ENCODE measurements at regions not wholly inside any gene's neighbourhood (a gene's known extent, or its start where the extent isn't known, plus 50 kb on each side); places are given as distances from the start of the nearest gene placed in this dataset.
A peak's percentile ranks its signal among the peaks of the same experiment; 100 is the strongest.

DNA sequence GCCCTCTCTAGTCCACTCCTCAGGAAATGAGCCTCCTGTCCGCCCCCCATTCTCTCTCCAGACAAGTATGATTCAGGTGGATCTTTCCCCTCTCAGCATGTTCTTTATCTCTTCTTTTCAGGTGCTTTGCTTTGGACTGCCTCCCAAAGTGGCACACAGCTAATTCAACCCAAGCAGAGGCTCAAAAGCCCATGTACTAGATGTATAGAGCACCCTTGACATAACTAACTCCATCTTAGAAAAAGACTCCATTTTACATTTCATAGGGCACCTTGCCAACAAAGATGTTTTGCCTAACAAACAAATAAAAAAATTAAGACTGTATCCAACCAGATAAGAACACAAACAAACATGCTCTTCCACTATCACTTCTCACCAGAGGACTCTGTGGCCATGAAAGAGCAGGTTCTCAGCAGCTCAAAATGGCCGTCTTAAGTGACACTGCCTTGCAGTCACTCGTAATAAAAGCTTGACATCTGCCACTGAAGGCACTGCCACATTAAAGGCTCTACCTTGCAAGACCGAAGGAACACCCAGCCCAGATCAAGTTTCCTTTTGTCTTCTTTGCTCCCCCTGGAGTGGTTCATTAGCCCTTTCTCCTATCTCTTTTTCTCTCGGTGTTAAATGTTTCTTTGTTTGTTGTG lies 84.9 kb upstream of the TAB3 start:
- H3K4me1 Mint-ChIP-seq = peaks cover 5% of the 10 kb centered on the region
- H3K9me3 Mint-ChIP-seq = peaks cover 36% of the 10 kb centered on the region
- Histone ChIP-seq H3K4me3 (ENCODE audit: low read length) (no peak overlapping the region), H3K4me1 (ENCODE audit: control insufficient read depth, insufficient read depth, low read length) (no peaks in the 10 kb centered on the region), H3K9me3 (ENCODE audit: control insufficient read depth, low read length) (no peaks in the 10 kb centered on the region), H3K27me3 (ENCODE audit: control insufficient read depth, insufficient read depth, low read length, poor library complexity, severe bottlenecking) (no peaks in the 10 kb centered on the region), H3K36me3 (ENCODE audit: control insufficient read depth, insufficient read depth, low read length) (no peaks in the 10 kb centered on the region), H3K9ac (ENCODE audit: extremely low read depth, low read length, poor library complexity, severe bottlenecking) (no peak overlapping the region), H3K27ac (ENCODE audit: low read depth, low read length) (no peak overlapping the region)
- no peak overlapping the region for H3K4me3 Mint-ChIP-seq
- H3K27ac Mint-ChIP-seq = peak overlapping the region; percentile 6
- WGBS, 2 experiments (ENCODE audit: insufficient coverage in 1 of 2, insufficient read length in 1 of 2) = 66% methylated on average over 4 of the region's 5 CpGs; no CpG with 5 or more reads in 1 of the 2 experiments
- DNase-seq = peak; percentile 57
- H3K27me3 Mint-ChIP-seq (ENCODE audit: insufficient read depth) = no peaks in the 10 kb centered on the region
- no peak for TF ChIP-seq CTCF (conservative IDR thresholded peaks at IDR 0.05)
- H3K36me3 Mint-ChIP-seq (ENCODE audit: low read depth) = no peaks in the 10 kb centered on the region

DNA sequence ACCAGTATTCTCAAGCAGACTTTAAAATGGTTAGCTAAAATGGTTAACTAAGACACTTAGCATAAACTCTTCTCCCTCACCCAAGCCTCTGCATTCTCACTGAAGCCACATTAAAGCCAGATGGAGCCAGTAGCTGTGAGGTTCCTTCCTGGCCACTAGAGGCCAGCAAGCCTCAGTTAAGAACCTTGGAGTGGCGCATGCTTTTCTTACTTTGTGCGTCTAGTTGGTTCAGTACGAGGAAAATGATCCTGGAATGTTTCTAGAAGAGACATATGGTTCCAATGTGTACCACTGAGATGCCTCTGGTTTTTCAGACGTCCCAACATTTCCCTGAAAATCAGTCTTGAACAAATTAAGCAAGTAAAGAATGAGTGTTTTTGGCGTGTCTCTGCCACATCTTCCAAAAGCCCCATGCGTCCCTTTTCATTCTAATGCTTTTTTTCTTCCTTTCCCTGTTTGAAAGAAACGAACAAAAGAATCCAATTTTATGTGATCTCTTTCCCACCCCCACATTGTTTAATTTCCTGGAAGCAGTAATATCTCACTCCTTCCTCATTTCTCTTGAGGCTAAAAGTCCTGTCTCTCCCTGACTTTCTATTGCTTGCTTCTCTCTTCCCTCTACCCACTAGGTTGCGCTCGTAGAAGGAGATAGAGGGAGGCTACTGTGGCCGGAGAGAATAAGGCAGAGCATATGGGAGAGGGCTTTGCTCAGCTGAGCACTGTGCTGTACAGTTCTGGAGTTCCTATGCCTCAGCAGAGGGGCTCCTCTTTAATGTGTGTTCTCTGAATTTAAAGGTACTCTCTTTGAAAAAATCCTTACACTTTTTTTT lies 82.9 kb upstream of the TAB3 start:
- no peaks in the 10 kb centered on the region for H3K27me3 Mint-ChIP-seq (ENCODE audit: insufficient read depth)
- no peaks in the 10 kb centered on the region for H3K36me3 Mint-ChIP-seq (ENCODE audit: low read depth)
- no peak overlapping the region for H3K27ac Mint-ChIP-seq
- TF ChIP-seq CTCF (conservative IDR thresholded peaks at IDR 0.05) = peak; percentile 73
- H3K27ac ChIP-seq (ENCODE audit: low read depth, low read length) = no peak overlapping the region
- peaks cover 33% of the 10 kb centered on the region for H3K9me3 Mint-ChIP-seq
- no peaks in the 10 kb centered on the region for H3K36me3 ChIP-seq (ENCODE audit: control insufficient read depth, insufficient read depth, low read length)
- DNase-seq = peak; percentile 66
- no peak overlapping the region for H3K4me3 ChIP-seq (ENCODE audit: low read length)
- 33 to 50% methylated on average over 5 to 10 of the region's 10 CpGs for WGBS, 2 experiments (ENCODE audit: insufficient coverage in 1 of 2, insufficient read length in 1 of 2)
- peak overlapping the region; percentile 25 for H3K4me3 Mint-ChIP-seq
- H3K4me1 Mint-ChIP-seq = peaks cover 5% of the 10 kb centered on the region
- H3K27me3 ChIP-seq (ENCODE audit: control insufficient read depth, insufficient read depth, low read length, poor library complexity, severe bottlenecking) = no peaks in the 10 kb centered on the region
- H3K9ac ChIP-seq (ENCODE audit: extremely low read depth, low read length, poor library complexity, severe bottlenecking) = no peak overlapping the region
- no peaks in the 10 kb centered on the region for H3K4me1 ChIP-seq (ENCODE audit: control insufficient read depth, insufficient read depth, low read length)
- no peaks in the 10 kb centered on the region for H3K9me3 ChIP-seq (ENCODE audit: control insufficient read depth, low read length)

- H3K27me3 ChIP-seq (ENCODE audit: control insufficient read depth, insufficient read depth, low read length, poor library complexity, severe bottlenecking) = no peaks in the 10 kb centered on the region
- H3K9me3 Mint-ChIP-seq = peaks cover 38% of the 10 kb centered on the region
- H3K36me3 Mint-ChIP-seq (ENCODE audit: low read depth) = no peaks in the 10 kb centered on the region
- H3K27ac Mint-ChIP-seq = no peak overlapping the region
- no peaks in the 10 kb centered on the region for H3K4me1 Mint-ChIP-seq
- no peak overlapping the region for H3K9ac ChIP-seq (ENCODE audit: extremely low read depth, low read length, poor library complexity, severe bottlenecking)
- H3K4me1 ChIP-seq (ENCODE audit: control insufficient read depth, insufficient read depth, low read length) = no peaks in the 10 kb centered on the region
- DNase-seq = no peak
- no peak for TF ChIP-seq CTCF (conservative IDR thresholded peaks at IDR 0.05)
- H3K36me3 ChIP-seq (ENCODE audit: control insufficient read depth, insufficient read depth, low read length) = no peaks in the 10 kb centered on the region
- WGBS, 2 experiments (ENCODE audit: insufficient coverage in 1 of 2, insufficient read length in 1 of 2) = 97 to 100% methylated on average over 3 to 4 of the region's 4 CpGs
- no peaks in the 10 kb centered on the region for H3K9me3 ChIP-seq (ENCODE audit: control insufficient read depth, low read length)
- H3K27me3 Mint-ChIP-seq (ENCODE audit: insufficient read depth) = no peaks in the 10 kb centered on the region
- H3K4me3 ChIP-seq (ENCODE audit: low read length) = no peak overlapping the region
- H3K4me3 Mint-ChIP-seq = no peak overlapping the region
- H3K27ac ChIP-seq (ENCODE audit: low read depth, low read length) = no peak overlapping the region
Measured at GRCh38 chrX:30967516-30967915, 78.5 kb upstream of the TAB3 start.

Measured in endodermal cell (in vitro differentiated cells).